Erythroblast (primary cell): ENCODE measurements at regions not wholly inside any gene's neighbourhood (a gene's known extent, or its start where the extent isn't known, plus 50 kb on each side); places are given as distances from the start of the nearest gene placed in this dataset.

Source experiments
- DNase-seq, 2 experiments: peaks; one replicate each; lab custom pipeline; 2025; lab: John Stamatoyannopoulos, UW
- GATA1 ChIP-seq: IDR thresholded peaks from 2 replicates; pipeline ENCODE4 v1.6.1; 2011; ENCODE audit warnings: low read depth, mild to moderate bottlenecking, control low read depth, low read length, moderate library complexity
- POLR2A ChIP-seq: IDR thresholded peaks from 2 replicates; pipeline ENCODE4 v1.6.1; 2011; ENCODE audit warnings: mild to moderate bottlenecking, low read length

GRCh38 chr7:110386006-110386405, 704.9 kb upstream of the LRRN3 start:
- DNase-seq, result no peak
- TF ChIP-seq GATA1 (no peak), POLR2A (no peak)

- TF ChIP-seq GATA1, result no peak
- no peak for TF ChIP-seq POLR2A
- DNase-seq, result no peak
Observed at GRCh38 chr7:110386913-110387312, 704.0 kb upstream of the LRRN3 start.

GRCh38 chr7:110387689-110388088, 703.2 kb upstream of the LRRN3 start:
- no peak for DNase-seq
- no peak for TF ChIP-seq GATA1
- TF ChIP-seq POLR2A, result no peak

GRCh38 chr7:110388457-110388856, 702.5 kb upstream of the LRRN3 start:
- TF ChIP-seq GATA1, result no peak
- TF ChIP-seq POLR2A, result no peak
- DNase-seq, result no peak

- TF ChIP-seq GATA1, result no peak
- TF ChIP-seq POLR2A, result no peak
- no peak for DNase-seq
Observed at GRCh38 chr7:110396021-110396420, 694.9 kb upstream of the LRRN3 start.

GRCh38 chr7:110397927-110398660, 692.8 kb upstream of the LRRN3 start:
- TF ChIP-seq POLR2A (no peak), GATA1 (no peak)
- no peak for DNase-seq

- no peak for DNase-seq
- TF ChIP-seq GATA1, result no peak
- TF ChIP-seq POLR2A, result no peak
Observed at GRCh38 chr7:110399421-110399820, 691.5 kb upstream of the LRRN3 start.

GRCh38 chr7:110400411-110400810, 690.5 kb upstream of the LRRN3 start:
- no peak for DNase-seq
- TF ChIP-seq POLR2A (no peak), GATA1 (no peak)

GRCh38 chr7:110407242-110407641, 683.7 kb upstream of the LRRN3 start:
- no peak for TF ChIP-seq GATA1
- TF ChIP-seq POLR2A, result no peak
- DNase-seq, result no peak

GRCh38 chr7:110407706-110408105, 683.2 kb upstream of the LRRN3 start:
- TF ChIP-seq GATA1 (no peak), POLR2A (no peak)
- no peak for DNase-seq

- DNase-seq, result no peak
- TF ChIP-seq POLR2A (no peak), GATA1 (no peak)
Observed at GRCh38 chr7:110412614-110413013, 678.3 kb upstream of the LRRN3 start.

GRCh38 chr7:110413038-110413437, 677.9 kb upstream of the LRRN3 start:
- TF ChIP-seq POLR2A (no peak), GATA1 (no peak)
- DNase-seq, result no peak

GRCh38 chr7:110417611-110418010, 673.3 kb upstream of the LRRN3 start:
- no peak for DNase-seq
- TF ChIP-seq GATA1 (no peak), POLR2A (no peak)

GRCh38 chr7:110418659-110419280, 672.2 kb upstream of the LRRN3 start:
- no peak for TF ChIP-seq POLR2A
- TF ChIP-seq GATA1, result no peak
- no peak for DNase-seq

GRCh38 chr7:110420788-110421187, 670.1 kb upstream of the LRRN3 start:
- no peak for DNase-seq
- TF ChIP-seq POLR2A (no peak), GATA1 (no peak)
